Globus pallidus (tissue), 1 donor: ENCODE measurements at regions not wholly inside any gene's neighbourhood (a gene's known extent, or its start where the extent isn't known, plus 50 kb on each side); places are given as distances from the start of the nearest gene placed in this dataset.

Experiments
- DNase-seq: peaks from one replicate; pipeline ENCODE4 v3.0.0-alpha.2; 2015; ENCODE audit warnings: low spot score

GRCh38 chr1:29487291-29487690, 251.0 kb downstream of the PTPRU start:
- DNase-seq, result no peak

GRCh38 chr1:29485096-29485925, 249.0 kb downstream of the PTPRU start:
- DNase-seq, result no peak

- no peak for DNase-seq
These were observed 246.7 kb downstream of the PTPRU start for GRCh38 chr1:29482991-29483390.

GRCh38 chr1:29482064-29482463, 245.7 kb downstream of the PTPRU start:
- no peak for DNase-seq

- DNase-seq, result no peak
These were observed 244.7 kb downstream of the PTPRU start for GRCh38 chr1:29481031-29481430.

GRCh38 chr1:29478879-29479278, 242.6 kb downstream of the PTPRU start:
- no peak for DNase-seq

- DNase-seq, result no peak
These were observed 241.9 kb downstream of the PTPRU start for GRCh38 chr1:29478151-29478791.

- DNase-seq, result no peak
These were observed 239.0 kb downstream of the PTPRU start for GRCh38 chr1:29475326-29475725.

GRCh38 chr1:29474274-29475244, 238.2 kb downstream of the PTPRU start:
- no peak for DNase-seq

GRCh38 chr1:29473161-29473855, 237.0 kb downstream of the PTPRU start:
- DNase-seq, result no peak

- DNase-seq, result no peak
These were observed 235.4 kb downstream of the PTPRU start for GRCh38 chr1:29471487-29472313.

- no peak for DNase-seq
These were observed 234.4 kb downstream of the PTPRU start for GRCh38 chr1:29470788-29471119.

GRCh38 chr1:29470087-29470787, 233.9 kb downstream of the PTPRU start:
- no peak for DNase-seq

GRCh38 chr1:29469457-29469856, 233.1 kb downstream of the PTPRU start:
- peak; percentile 2 for DNase-seq

GRCh38 chr1:29467989-29468900, 231.9 kb downstream of the PTPRU start:
- DNase-seq, result no peak

- DNase-seq, result no peak
These were observed 229.9 kb downstream of the PTPRU start for GRCh38 chr1:29466258-29466657.

- no peak for DNase-seq
These were observed 229.4 kb downstream of the PTPRU start for GRCh38 chr1:29465755-29466154.

GRCh38 chr1:29462096-29462495, 225.8 kb downstream of the PTPRU start:
- DNase-seq, result no peak

GRCh38 chr1:29461115-29461739, 224.9 kb downstream of the PTPRU start:
- DNase-seq, result no peak
